Type B pancreatic cell (in vitro differentiated cells): ENCODE measurements at regions not wholly inside any gene's neighbourhood (a gene's known extent, or its start where the extent isn't known, plus 50 kb on each side); places are given as distances from the start of the nearest gene placed in this dataset.
"Not testable (repeated sequence)": the region's sequence is repeated elsewhere in the genome, so short reads cannot be mapped to it uniquely, and the experiment has no call there.

ENCODE experiments used
- DNase-seq: peaks from one replicate; pipeline ENCODE4 v3.0.0; 2021; ENCODE audit warnings: mixed read lengths; ENCODE audit not compliant: unreplicated experiment; ENCODE audit errors: extremely low spot score
- H3K27ac Mint-ChIP-seq: 2 replicates; pipeline ENCODE4 v1.8.0; 2021; ENCODE audit warnings: mild to moderate bottlenecking, mixed read lengths
- H3K27me3 Mint-ChIP-seq: 2 replicates; pipeline ENCODE4 v1.8.0; 2021; ENCODE audit warnings: mixed read lengths
- H3K36me3 Mint-ChIP-seq: 2 replicates; pipeline ENCODE4 v1.8.0; 2021; ENCODE audit warnings: mixed read lengths
- H3K4me1 Mint-ChIP-seq: one replicate; pipeline ENCODE4 v1.8.0; 2021; ENCODE audit warnings: mixed read lengths; ENCODE audit not compliant: unreplicated experiment
- H3K4me3 Mint-ChIP-seq: 2 replicates; pipeline ENCODE4 v1.8.0; 2021; ENCODE audit warnings: mild to moderate bottlenecking, mixed read lengths
- H3K9me3 Mint-ChIP-seq: 2 replicates; pipeline ENCODE4 v1.8.0; 2021; ENCODE audit warnings: mixed read lengths
- TF ChIP-seq, protein P1 (sequence below): fragments of 200-600 bp; sonication (generic); conservative IDR thresholded peaks from 2 replicates; pipeline ENCODE4 v1.5.0; 2021; ENCODE audit warnings: antibody characterized with exemption, mild to moderate bottlenecking

DNA sequence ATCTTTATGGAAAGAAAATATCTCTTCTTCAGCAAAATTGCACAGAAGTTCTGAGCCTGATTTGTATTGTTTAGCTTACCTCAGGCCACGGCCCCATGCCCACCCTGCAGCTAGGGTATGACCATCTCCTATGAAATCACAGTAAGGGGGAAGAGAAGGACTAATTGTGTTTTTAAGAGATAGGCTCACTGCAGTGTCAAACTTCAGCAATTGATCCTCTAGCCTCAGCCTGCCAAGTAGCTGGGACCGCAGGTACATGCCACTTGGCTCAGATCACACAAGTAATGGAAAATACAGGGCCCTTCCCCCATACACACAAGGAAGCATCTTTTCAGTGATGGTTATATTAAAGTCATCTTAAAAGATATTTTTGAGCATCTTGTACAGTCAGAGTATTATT is 60.0 kb downstream of the DMAC1 start:
- Mint-ChIP-seq H3K9me3 (no peaks in the 10 kb centered on the region), H3K27me3 (no peaks in the 10 kb centered on the region), H3K4me1 (no peaks in the 10 kb centered on the region), H3K27ac (no peak overlapping the region), H3K36me3 (no peaks in the 10 kb centered on the region), H3K4me3 (no peak overlapping the region)
- TF ChIP-seq, protein P1, sequence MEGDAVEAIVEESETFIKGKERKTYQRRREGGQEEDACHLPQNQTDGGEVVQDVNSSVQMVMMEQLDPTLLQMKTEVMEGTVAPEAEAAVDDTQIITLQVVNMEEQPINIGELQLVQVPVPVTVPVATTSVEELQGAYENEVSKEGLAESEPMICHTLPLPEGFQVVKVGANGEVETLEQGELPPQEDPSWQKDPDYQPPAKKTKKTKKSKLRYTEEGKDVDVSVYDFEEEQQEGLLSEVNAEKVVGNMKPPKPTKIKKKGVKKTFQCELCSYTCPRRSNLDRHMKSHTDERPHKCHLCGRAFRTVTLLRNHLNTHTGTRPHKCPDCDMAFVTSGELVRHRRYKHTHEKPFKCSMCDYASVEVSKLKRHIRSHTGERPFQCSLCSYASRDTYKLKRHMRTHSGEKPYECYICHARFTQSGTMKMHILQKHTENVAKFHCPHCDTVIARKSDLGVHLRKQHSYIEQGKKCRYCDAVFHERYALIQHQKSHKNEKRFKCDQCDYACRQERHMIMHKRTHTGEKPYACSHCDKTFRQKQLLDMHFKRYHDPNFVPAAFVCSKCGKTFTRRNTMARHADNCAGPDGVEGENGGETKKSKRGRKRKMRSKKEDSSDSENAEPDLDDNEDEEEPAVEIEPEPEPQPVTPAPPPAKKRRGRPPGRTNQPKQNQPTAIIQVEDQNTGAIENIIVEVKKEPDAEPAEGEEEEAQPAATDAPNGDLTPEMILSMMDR: no peak
- no peak for DNase-seq

DNA sequence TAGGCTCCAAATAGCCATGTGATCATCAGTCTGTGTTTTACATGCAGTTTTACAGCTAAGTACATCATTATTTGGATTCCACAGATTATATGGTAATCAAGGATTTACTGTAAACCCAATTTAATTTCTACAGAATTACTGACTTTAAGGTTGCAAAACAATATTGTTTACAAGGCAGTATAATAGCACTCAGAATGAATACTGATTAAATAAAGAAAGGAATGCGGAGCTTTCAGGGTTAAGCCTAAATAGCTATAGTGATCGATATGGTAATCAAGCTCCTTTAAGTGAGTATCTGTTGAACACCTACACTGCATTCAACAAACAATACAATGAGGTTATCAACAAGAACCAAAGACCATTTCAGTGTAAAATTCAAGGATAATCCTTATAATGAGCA is 64.3 kb downstream of the DMAC1 start:
- TF ChIP-seq, protein P1: no peak
- H3K36me3 Mint-ChIP-seq: no peaks in the 10 kb centered on the region
- H3K27me3 Mint-ChIP-seq: no peaks in the 10 kb centered on the region
- peaks cover 4% of the 10 kb centered on the region for H3K9me3 Mint-ChIP-seq
- H3K27ac Mint-ChIP-seq: no peak overlapping the region
- no peak overlapping the region for H3K4me3 Mint-ChIP-seq
- no peak for DNase-seq
- H3K4me1 Mint-ChIP-seq: no peaks in the 10 kb centered on the region

DNA sequence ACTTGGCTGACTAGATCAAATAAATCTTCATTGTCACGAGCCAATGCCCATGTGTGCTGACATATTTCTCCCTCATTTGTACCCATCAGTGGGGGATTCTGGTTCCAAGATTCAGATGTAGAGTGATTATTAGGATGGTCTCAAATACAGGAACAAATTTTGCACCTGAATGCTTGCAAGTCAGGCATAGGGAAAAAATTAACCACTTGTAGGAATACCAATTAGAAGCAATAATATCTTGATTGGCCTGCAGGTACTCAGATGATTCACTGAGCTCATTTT is 69.5 kb downstream of the DMAC1 start:
- Mint-ChIP-seq H3K9me3 (peaks cover 4% of the 10 kb centered on the region), H3K4me1 (peaks cover 4% of the 10 kb centered on the region), H3K36me3 (no peaks in the 10 kb centered on the region), H3K4me3 (no peak overlapping the region), H3K27me3 (no peaks in the 10 kb centered on the region), H3K27ac (no peak overlapping the region)
- no peak for DNase-seq
- TF ChIP-seq, protein P1: no peak

DNA sequence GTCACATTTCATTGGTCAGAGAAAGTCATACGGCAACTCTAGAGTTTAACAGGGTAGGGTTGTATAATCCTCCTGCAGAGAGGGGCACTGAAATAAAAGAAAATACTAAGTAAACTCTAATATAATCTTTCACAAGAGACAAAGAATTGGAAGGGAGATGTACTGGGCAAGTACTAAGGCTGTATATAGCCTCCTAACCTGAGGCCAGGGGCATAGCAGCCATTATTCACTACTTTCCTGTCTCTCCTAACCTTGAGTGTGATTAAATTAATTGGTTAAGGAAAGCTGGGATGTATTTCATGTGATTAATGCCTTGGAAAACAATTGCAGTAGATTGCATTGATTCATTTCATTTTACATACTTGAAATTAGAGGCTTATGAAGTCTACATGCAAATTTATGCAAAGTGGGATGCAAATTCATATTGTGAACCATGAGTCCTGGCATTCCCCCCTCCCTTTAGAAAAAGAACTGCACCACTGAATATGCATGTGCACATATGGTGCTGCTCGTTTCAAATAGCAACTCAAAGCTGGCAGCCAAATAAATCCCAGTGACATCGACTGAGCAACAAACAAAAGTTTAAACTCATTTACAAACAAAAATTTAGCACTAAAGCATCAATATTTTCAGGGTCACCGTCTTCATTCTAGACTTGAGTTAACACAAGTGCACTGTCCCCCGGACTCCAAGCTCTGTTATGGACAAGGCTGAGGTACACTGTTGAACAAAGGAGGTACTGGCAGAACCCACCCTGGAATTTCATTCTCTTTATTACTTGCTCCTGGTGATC is 70.0 kb downstream of the DMAC1 start:
- Mint-ChIP-seq H3K4me3 (no peak overlapping the region), H3K9me3 (peaks cover 4% of the 10 kb centered on the region), H3K27ac (no peak overlapping the region), H3K36me3 (no peaks in the 10 kb centered on the region), H3K27me3 (no peaks in the 10 kb centered on the region), H3K4me1 (peaks cover 4% of the 10 kb centered on the region)
- DNase-seq: no peak
- TF ChIP-seq, protein P1: no peak

DNA sequence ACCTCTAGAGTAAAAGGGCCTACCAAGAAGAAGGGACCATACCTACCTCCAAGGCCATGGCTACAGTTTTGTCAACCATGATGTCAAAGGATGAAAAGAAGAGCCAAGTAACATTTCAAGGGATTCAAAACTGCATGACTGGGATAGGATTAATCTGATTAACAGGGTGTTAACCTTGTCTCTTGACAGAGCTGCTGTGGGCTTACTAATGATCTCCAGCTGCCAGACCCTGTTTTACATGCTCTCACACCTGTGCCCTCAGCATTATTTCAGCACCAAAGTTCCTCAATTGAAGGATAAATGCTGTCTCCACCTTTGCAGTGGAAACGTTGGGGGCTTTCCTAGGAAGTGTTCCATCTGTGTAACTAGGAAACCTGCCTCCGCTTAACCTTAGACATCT is 78.3 kb downstream of the DMAC1 start:
- DNase-seq: no peak
- Mint-ChIP-seq H3K27me3 (no peaks in the 10 kb centered on the region), H3K36me3 (no peaks in the 10 kb centered on the region), H3K27ac (no peak overlapping the region), H3K4me1 (no peaks in the 10 kb centered on the region), H3K4me3 (no peak overlapping the region), H3K9me3 (peaks cover 13% of the 10 kb centered on the region)
- TF ChIP-seq, protein P1: no peak

GRCh38 chr9:7713088-7713487 is 86.5 kb downstream of the DMAC1 start:
- H3K9me3 Mint-ChIP-seq: peaks cover 13% of the 10 kb centered on the region
- not testable (repeated sequence) for H3K4me1 Mint-ChIP-seq, DNase-seq, H3K27ac Mint-ChIP-seq, H3K4me3 Mint-ChIP-seq, H3K36me3 Mint-ChIP-seq, H3K27me3 Mint-ChIP-seq
